ENCODE measurements at regions not wholly inside any gene's neighbourhood (a gene's known extent, or its start where the extent isn't known, plus 50 kb on each side); places are given as distances from the start of the nearest gene placed in this dataset.

GRCh38 chr20:40922865-40923264 lies 105.8 kb upstream of the TOP1 start:
- H3K4me1 ChIP-seq (ENCODE audit: control insufficient read depth, insufficient read depth, low read length), result no peaks in the 10 kb centered on the region
- H3K9me3 ChIP-seq (ENCODE audit: control insufficient read depth, insufficient read depth, low read depth, low read length), result no peaks in the 10 kb centered on the region
- CTCF ChIA-PET, result no interaction called here
- POLR2A ChIA-PET, result no interaction called here
- ATAC-seq, result no peak
- peaks cover 6% of the 10 kb centered on the region; the same call in 1 of the 2 replicates for H3K27me3 ChIP-seq (ENCODE audit: control insufficient read depth, insufficient read depth, low read length)
- in situ Hi-C loops (cut with HindIII; ENCODE audit: low pct_unique_long_range_greater_than_20kb, low sequenced_read_pairs) (no loop called here), intact Hi-C loops (cut with micrococcal nuclease; ENCODE audit: unreplicated experiment) (no loop called here)
- H3K36me3 ChIP-seq (ENCODE audit: control insufficient read depth, insufficient read depth, low read length), result no peaks in the 10 kb centered on the region
- H3K4me3 ChIP-seq (ENCODE audit: low read depth in 2 of 2, low read length in 2 of 2), result no peak overlapping the region
- no TSS peak for BruUV-seq (replicated peaks)
- DNase-seq (ENCODE audit: low read depth, low spot score), result no peak
- no peak for TF ChIP-seq POLR2AphosphoS5 (IDR thresholded peaks at IDR 0.05; ENCODE audit: low read depth, low read length)
- TF ChIP-seq SIN3A (IDR thresholded peaks at IDR 0.05; ENCODE audit: borderline replicate concordance, insufficient read depth, low read depth, low read length), result no peak
- TF ChIP-seq, protein P1, sequence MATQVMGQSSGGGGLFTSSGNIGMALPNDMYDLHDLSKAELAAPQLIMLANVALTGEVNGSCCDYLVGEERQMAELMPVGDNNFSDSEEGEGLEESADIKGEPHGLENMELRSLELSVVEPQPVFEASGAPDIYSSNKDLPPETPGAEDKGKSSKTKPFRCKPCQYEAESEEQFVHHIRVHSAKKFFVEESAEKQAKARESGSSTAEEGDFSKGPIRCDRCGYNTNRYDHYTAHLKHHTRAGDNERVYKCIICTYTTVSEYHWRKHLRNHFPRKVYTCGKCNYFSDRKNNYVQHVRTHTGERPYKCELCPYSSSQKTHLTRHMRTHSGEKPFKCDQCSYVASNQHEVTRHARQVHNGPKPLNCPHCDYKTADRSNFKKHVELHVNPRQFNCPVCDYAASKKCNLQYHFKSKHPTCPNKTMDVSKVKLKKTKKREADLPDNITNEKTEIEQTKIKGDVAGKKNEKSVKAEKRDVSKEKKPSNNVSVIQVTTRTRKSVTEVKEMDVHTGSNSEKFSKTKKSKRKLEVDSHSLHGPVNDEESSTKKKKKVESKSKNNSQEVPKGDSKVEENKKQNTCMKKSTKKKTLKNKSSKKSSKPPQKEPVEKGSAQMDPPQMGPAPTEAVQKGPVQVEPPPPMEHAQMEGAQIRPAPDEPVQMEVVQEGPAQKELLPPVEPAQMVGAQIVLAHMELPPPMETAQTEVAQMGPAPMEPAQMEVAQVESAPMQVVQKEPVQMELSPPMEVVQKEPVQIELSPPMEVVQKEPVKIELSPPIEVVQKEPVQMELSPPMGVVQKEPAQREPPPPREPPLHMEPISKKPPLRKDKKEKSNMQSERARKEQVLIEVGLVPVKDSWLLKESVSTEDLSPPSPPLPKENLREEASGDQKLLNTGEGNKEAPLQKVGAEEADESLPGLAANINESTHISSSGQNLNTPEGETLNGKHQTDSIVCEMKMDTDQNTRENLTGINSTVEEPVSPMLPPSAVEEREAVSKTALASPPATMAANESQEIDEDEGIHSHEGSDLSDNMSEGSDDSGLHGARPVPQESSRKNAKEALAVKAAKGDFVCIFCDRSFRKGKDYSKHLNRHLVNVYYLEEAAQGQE (IDR thresholded peaks at IDR 0.05; ENCODE audit: insufficient read depth in 1 of 2, low read depth in 2 of 2, low read length in 1 of 2), result no peak
- no peak for TF ChIP-seq TCF7L2 (IDR thresholded peaks at IDR 0.05; ENCODE audit: low read depth, low read length)
- TF ChIP-seq CTCF (IDR thresholded peaks at IDR 0.05), result no peak
- no peak overlapping the region for H3K27ac ChIP-seq (ENCODE audit: low read length)

DNA sequence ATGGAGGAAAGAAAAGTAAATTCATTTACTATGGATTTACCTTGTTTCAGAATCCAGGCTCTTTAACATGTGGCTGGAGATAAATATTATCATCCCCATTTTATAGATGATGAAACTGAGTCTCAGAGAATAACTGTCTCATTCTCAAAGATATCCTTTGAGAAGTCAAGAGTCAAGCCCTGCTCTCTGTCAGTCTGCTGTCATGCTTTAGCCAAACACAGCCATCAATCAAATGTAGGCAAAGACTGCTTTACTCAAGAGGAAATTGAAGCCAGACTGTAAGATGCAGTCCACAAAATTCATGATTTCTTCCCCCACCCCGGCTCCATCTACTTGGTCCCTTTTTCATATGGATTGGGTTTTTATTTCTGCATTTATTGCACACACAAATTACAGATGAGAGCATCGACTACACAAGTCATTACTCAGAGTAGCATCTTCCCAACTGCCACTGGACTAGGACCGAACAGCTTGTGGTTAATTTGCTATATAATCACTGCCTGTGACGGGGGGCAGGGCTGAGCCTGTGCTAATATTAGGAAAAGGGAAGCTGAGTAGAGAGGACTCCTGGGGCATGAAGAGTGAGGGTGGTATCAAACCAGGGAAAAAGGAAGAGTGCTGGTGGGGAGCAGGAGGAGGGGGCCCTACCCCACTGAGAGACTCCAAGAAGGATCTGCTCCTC lies 102.7 kb upstream of the TOP1 start:
- CTCF ChIA-PET, result no interaction called here
- TF ChIP-seq CTCF (IDR thresholded peaks at IDR 0.05) (no peak), SIN3A (IDR thresholded peaks at IDR 0.05; ENCODE audit: borderline replicate concordance, insufficient read depth, low read depth, low read length) (no peak), POLR2AphosphoS5 (IDR thresholded peaks at IDR 0.05; ENCODE audit: low read depth, low read length) (no peak), TCF7L2 (IDR thresholded peaks at IDR 0.05; ENCODE audit: low read depth, low read length) (no peak)
- TF ChIP-seq, protein P1 (IDR thresholded peaks at IDR 0.05; ENCODE audit: insufficient read depth in 1 of 2, low read depth in 2 of 2, low read length in 1 of 2), result no peak
- no peaks in the 10 kb centered on the region for H3K4me1 ChIP-seq (ENCODE audit: control insufficient read depth, insufficient read depth, low read length)
- no peaks in the 10 kb centered on the region for H3K9me3 ChIP-seq (ENCODE audit: control insufficient read depth, insufficient read depth, low read depth, low read length)
- no peaks in the 10 kb centered on the region for H3K36me3 ChIP-seq (ENCODE audit: control insufficient read depth, insufficient read depth, low read length)
- no peak overlapping the region for H3K27ac ChIP-seq (ENCODE audit: low read length)
- peaks cover 6% of the 10 kb centered on the region for H3K27me3 ChIP-seq (ENCODE audit: control insufficient read depth, insufficient read depth, low read length)
- BruUV-seq (replicated peaks), result no TSS peak
- DNase-seq (ENCODE audit: low read depth, low spot score), result no peak
- intact Hi-C loops (cut with micrococcal nuclease; ENCODE audit: unreplicated experiment) (no loop called here), in situ Hi-C loops (cut with HindIII; ENCODE audit: low pct_unique_long_range_greater_than_20kb, low sequenced_read_pairs) (no loop called here)
- no peak for ATAC-seq
- POLR2A ChIA-PET, result no interaction called here
- no peak overlapping the region for H3K4me3 ChIP-seq (ENCODE audit: low read depth in 2 of 2, low read length in 2 of 2)

Data from Panc1 (cell line).